Large intestine (tissue), 3 donors: ENCODE measurements at regions not wholly inside any gene's neighbourhood (a gene's known extent, or its start where the extent isn't known, plus 50 kb on each side); places are given as distances from the start of the nearest gene placed in this dataset.
"Not testable (repeated sequence)": the region's sequence is repeated elsewhere in the genome, so short reads cannot be mapped to it uniquely, and the experiment has no call there.

Experiments used
- DNase-seq, 2 donors: peaks; one replicate each; pipeline versions ENCODE4 v3.0.0 to v3.0.0-alpha.2; 2013
- H3K27ac ChIP-seq: one replicate; pipeline ENCODE4 v1.5.1; 2013; ENCODE audit warnings: low read length
- H3K27me3 ChIP-seq: 2 replicates; pipeline ENCODE4 v1.6.1; 2013; ENCODE audit warnings: low read length; ENCODE audit not compliant: control insufficient read depth, insufficient read depth
- H3K36me3 ChIP-seq: 2 replicates; pipeline ENCODE4 v1.6.1; 2013; ENCODE audit warnings: low read length; ENCODE audit not compliant: control insufficient read depth, insufficient read depth
- H3K4me1 ChIP-seq: one replicate; pipeline ENCODE4 v1.6.1; 2013; ENCODE audit warnings: low read length; ENCODE audit not compliant: control insufficient read depth, insufficient read depth
- H3K4me3 ChIP-seq: one replicate; pipeline ENCODE4 v1.5.1; 2013; ENCODE audit warnings: low read length
- H3K9me3 ChIP-seq: one replicate; pipeline ENCODE4 v1.6.1; 2013; ENCODE audit warnings: mild to moderate bottlenecking, low read depth, low read length, moderate library complexity; ENCODE audit not compliant: control insufficient read depth
- WGBS: methylation state at CpG from one replicate; pipeline ENCODE4 v1.1.5; 2013; ENCODE audit warnings: low lambda C conversion rate; ENCODE audit not compliant: insufficient coverage; 5-methylcytosine and 5-hydroxymethylcytosine counted together

DNA sequence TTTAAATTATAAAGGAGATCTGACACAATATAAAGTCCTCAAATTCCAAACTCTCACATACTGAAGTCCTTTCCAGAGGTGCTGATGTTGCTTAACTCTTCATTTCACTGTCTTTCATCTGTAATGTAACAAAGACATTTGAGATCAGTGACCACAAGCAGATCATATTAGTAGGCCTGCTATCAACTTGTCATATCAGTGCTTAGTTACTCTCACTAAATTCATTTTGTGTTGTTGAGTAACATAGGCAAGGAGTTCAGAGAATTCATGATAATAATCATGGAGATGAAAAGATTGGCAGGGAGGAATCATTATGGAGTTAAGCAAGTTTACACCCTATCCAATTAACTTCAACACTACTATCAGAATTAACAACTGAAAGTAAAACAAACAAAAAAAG is 571.0 kb upstream of the ARRDC3 start:
- Histone ChIP-seq H3K36me3 (no peaks in the 10 kb centered on the region), H3K4me3 (no peak overlapping the region), H3K27me3 (no peaks in the 10 kb centered on the region), H3K9me3 (no peaks in the 10 kb centered on the region), H3K4me1 (no peaks in the 10 kb centered on the region), H3K27ac (no peak overlapping the region)
- DNase-seq, result no peak

DNA sequence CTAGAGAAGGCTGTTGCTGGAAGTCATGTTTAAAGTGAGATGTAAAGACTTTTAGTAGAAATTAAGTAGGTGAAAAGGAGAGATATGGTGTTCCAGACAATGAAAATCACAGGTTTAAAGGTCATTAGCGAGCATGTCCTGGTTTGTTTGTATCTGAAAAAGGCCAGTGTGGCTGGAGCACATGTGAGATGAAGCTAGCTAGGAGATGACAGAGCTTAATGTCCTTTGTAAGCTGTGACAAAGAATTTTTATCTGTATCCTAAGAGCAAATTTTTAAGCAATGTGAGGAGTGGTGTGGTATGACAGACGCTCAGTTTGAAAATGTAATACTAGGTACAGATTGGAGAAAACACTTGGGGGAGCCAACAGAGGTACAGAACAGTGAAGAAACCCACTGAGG is 567.2 kb upstream of the ARRDC3 start:
- no peaks in the 10 kb centered on the region for H3K9me3 ChIP-seq
- H3K4me3 ChIP-seq, result no peak overlapping the region
- DNase-seq, result no peak
- H3K36me3 ChIP-seq, result no peaks in the 10 kb centered on the region
- H3K4me1 ChIP-seq, result no peaks in the 10 kb centered on the region
- H3K27me3 ChIP-seq, result no peaks in the 10 kb centered on the region
- no peak overlapping the region for H3K27ac ChIP-seq
- WGBS, result 100% methylated on average over 1 of the region's 2 CpGs

DNA sequence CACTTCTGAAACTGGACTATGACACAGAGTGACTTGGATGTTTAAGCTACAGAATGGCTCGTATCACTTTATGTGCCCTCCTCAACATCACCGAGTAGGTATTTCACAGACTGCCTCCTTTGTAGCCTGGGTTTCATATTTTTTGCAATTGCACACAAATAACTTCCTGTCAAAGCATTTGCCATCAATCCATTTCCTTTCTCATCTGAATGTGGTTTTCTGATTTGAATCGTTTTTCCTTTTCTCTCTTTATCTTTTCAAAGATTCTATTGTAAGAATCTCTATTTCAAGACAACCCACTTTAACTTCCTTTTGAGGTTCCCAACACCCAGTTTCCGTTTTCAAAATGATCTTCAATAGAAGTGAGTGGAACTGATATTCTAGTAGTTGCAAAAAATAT is 563.8 kb upstream of the ARRDC3 start:
- Histone ChIP-seq H3K4me1 (no peaks in the 10 kb centered on the region), H3K4me3 (no peak overlapping the region), H3K27me3 (no peaks in the 10 kb centered on the region), H3K9me3 (no peaks in the 10 kb centered on the region), H3K27ac (no peak overlapping the region), H3K36me3 (no peaks in the 10 kb centered on the region)
- no peak for DNase-seq
- 74% methylated on average over 3 of the region's 4 CpGs for WGBS

DNA sequence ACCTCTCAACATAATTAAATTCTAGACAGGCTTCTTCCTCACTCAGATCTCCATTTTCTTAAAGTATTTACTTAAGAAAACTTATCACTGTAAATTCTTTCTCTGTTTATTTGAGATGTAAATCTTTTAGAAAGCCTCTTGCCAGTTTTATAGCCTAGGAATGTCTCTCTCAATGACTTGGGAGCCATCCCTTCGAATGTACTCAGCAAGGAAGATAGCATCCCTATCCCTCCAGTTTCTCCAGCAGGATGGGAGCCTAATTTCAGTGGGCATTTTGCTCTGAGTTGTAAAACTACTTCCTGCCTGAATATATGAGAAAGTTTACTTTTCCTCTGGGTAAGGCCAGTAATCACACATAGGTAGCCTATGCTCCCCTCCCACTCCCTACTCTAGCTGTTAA is 558.5 kb upstream of the ARRDC3 start:
- no peaks in the 10 kb centered on the region for H3K27me3 ChIP-seq
- no peak overlapping the region for H3K4me3 ChIP-seq
- H3K9me3 ChIP-seq, result no peaks in the 10 kb centered on the region
- H3K4me1 ChIP-seq, result no peaks in the 10 kb centered on the region
- H3K27ac ChIP-seq, result no peak overlapping the region
- no CpG with 5 or more reads among the region's 1 CpG for WGBS
- DNase-seq, result no peak
- no peaks in the 10 kb centered on the region for H3K36me3 ChIP-seq

DNA sequence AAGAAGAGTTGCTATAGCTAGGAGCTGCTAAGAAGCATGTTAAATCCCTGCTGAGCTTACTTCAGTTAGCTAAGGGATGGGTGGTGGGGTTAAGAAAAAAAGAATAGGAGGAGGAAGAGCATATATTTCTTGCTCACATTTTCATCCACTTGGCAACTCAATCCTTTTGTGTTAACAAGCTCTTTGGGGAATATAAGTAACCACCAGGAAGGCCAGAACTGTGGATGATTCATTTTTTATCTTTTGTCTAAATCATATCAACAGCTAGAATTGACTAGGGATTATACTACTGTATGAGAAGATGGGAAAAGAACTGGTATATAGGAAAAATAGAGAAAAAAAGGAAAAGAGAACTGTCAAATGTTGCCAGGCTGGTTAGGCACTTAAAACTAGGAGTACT is 555.3 kb upstream of the ARRDC3 start:
- H3K4me3 ChIP-seq, result no peak overlapping the region
- no peak overlapping the region for H3K27ac ChIP-seq
- DNase-seq, result no peak
- H3K27me3 ChIP-seq, result no peaks in the 10 kb centered on the region
- H3K4me1 ChIP-seq, result no peaks in the 10 kb centered on the region
- no peaks in the 10 kb centered on the region for H3K36me3 ChIP-seq
- H3K9me3 ChIP-seq, result no peaks in the 10 kb centered on the region

DNA sequence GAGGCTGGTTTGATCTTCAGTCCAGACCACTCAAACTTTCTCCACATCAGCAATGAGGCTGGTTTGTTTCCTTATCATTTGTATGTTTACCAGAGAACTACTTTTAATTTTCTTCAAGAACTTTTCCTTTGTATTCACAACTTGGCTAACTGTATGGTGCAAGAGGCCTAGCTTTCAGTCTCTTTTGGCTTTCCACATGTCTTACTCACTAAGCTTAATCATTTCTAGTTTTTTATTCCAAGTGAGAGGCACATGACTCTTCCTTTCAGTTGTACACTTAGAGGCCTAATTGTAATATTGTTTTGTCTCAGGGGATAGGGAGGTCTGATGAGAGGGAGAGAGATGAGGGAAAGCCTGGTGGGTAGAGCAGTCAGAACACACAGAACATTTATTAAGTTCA is 554.0 kb upstream of the ARRDC3 start:
- no peaks in the 10 kb centered on the region for H3K27me3 ChIP-seq
- H3K4me1 ChIP-seq, result no peaks in the 10 kb centered on the region
- H3K36me3 ChIP-seq, result no peaks in the 10 kb centered on the region
- DNase-seq, result no peak
- H3K9me3 ChIP-seq, result no peaks in the 10 kb centered on the region
- no peak overlapping the region for H3K4me3 ChIP-seq
- H3K27ac ChIP-seq, result no peak overlapping the region

DNA sequence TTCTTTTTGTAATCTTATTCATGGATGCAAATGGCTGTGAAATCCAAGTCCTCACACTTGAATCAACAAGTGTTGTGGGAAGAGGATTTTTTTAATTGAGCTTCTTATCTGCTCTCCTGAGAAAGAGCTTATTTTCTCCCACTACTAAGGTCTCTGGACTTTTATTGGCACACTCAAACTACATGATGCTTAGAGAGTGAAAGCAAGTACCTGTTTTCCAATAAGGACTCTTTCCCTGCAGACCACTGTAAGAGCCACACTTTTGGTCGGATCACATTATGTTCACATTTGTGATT is 546.4 kb upstream of the ARRDC3 start:
- Histone ChIP-seq H3K27ac (no peak overlapping the region), H3K9me3 (no peaks in the 10 kb centered on the region), H3K4me1 (no peaks in the 10 kb centered on the region), H3K36me3 (no peaks in the 10 kb centered on the region), H3K4me3 (no peak overlapping the region), H3K27me3 (no peaks in the 10 kb centered on the region)
- no peak for DNase-seq
- WGBS, result no CpG with 5 or more reads among the region's 1 CpG

DNA sequence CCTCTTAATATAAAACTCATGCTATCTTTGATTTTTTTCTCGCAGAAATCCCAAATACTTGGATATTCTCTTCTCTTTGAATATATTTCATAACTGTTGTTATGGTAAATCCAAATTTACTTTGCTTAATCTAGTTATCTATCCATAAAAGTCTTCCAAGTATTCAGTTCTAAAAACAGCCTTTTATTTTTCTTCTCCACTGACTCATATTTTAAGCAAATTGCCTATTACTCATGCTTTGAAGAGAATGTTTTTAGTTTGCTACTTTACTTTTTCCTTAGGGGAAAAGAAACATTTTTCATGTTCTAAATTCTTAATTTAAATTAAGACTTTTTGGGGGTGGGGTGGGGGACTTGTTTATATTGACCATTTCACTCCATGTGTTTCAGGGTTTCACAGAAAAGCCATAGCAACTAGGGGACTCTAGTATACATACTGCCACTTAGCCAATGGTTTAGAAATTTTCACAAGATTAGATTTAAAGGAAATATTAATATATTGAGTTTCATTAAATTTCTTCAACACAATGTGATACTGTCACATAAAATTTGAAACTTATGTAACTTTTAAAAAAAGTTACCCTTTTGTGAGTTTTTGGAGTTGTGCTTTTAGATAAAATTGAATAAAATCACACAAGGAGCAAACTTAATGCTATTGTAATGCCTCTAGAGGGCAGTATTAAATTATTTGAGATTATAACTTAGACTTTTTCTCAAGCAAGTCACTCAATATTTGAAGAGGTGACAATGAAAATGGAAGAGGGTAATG is 545.8 kb upstream of the ARRDC3 start:
- DNase-seq, result no peak
- H3K4me3 ChIP-seq, result no peak overlapping the region
- no peaks in the 10 kb centered on the region for H3K27me3 ChIP-seq
- H3K27ac ChIP-seq, result no peak overlapping the region
- 89% methylated on average over 1 of the region's 1 CpG for WGBS
- no peaks in the 10 kb centered on the region for H3K36me3 ChIP-seq
- H3K4me1 ChIP-seq, result no peaks in the 10 kb centered on the region
- no peaks in the 10 kb centered on the region for H3K9me3 ChIP-seq

DNA sequence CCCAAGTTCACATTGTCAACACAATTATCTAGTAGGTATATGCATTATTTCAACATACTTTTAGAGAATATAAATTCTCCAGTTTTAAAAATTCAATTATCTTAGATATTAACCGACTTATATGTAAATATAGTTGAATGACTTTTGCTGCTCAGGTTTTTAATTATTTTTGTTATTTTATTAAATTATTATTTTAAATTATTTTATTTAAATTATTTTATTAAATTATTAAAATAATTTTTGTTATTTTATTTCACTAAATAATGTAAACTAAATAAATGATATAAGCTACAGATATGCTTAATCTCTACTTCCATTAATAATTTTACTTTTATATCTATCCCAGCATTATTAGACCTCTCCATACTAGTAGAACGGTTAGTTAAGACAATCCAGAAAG is 544.3 kb upstream of the ARRDC3 start:
- Histone ChIP-seq H3K27me3 (no peaks in the 10 kb centered on the region), H3K36me3 (no peaks in the 10 kb centered on the region), H3K9me3 (no peaks in the 10 kb centered on the region), H3K27ac (no peak overlapping the region), H3K4me3 (no peak overlapping the region), H3K4me1 (no peaks in the 10 kb centered on the region)
- DNase-seq, result no peak
- WGBS, result 90% methylated on average over 2 of the region's 2 CpGs

DNA sequence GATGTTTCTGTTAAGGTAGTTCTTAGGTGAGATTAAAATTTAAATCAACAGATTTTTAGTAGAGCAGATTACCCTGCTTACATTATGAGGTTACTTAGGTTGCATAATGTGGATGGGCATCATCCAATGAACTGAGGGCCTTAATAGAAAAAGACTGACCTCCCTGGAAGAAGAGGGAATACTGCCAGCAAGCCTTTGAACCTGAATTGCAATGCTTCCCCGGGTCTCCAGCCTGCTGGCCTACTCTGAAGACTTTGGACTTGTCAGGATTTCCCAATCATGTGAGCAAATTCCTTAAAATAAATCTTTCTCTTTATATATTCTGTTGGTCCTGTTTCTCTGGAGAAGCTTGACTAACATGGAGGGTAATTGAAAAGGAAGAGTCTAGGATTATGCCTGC is 542.1 kb upstream of the ARRDC3 start:
- no peaks in the 10 kb centered on the region for H3K4me1 ChIP-seq
- no peaks in the 10 kb centered on the region for H3K27me3 ChIP-seq
- no peak overlapping the region for H3K27ac ChIP-seq
- peak in 1 of 2 donors; percentile 3 for DNase-seq
- no peaks in the 10 kb centered on the region for H3K9me3 ChIP-seq
- no peaks in the 10 kb centered on the region for H3K36me3 ChIP-seq
- no peak overlapping the region for H3K4me3 ChIP-seq
- no CpG with 5 or more reads among the region's 1 CpG for WGBS

DNA sequence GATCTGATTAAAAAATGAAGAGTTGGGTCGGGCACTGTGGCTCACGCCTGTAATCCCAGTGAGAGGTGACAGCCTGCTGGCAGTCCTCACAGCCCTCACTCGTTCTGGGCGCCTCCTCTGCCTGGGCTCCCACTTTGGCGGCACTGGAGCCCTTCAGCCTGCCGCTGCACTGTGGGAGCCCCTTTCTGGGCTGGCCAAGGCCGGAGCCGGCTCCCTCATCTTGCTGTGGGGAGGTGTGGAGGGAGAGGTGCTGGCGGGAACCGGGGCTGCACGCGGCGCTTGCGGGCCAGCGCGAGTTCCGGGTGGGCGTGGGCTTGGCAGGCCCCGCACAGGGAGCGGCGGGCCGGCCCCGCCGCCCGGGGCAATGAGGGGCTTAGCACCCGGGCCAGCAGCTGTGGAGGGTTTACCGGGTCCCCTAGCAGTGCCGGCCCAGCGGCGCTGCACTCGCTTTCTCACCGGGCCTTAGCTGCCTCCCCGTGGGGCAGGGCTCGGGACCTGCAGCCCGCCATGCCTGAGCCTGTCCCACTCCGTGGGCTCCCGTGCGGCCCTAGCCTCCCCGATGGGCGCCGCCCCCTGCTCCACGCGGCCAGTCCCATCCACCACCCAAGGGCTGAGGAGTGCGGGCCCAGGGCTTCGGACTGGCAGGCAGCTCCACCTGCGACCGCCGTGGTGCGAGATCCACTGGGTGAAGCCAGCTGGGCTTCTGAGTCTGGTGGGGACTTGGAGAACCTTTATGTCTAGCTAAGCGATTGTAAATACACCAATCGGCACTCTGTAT is 534.1 kb upstream of the ARRDC3 start:
- H3K27me3 ChIP-seq, H3K4me3 ChIP-seq, H3K9me3 ChIP-seq, H3K36me3 ChIP-seq, H3K27ac ChIP-seq, H3K4me1 ChIP-seq, DNase-seq: not testable (repeated sequence)
- no CpG with 5 or more reads among the region's 51 CpGs for WGBS
